NCI-H1092 (cell line): ENCODE measurements at regions not wholly inside any gene's neighbourhood (a gene's known extent, or its start where the extent isn't known, plus 50 kb on each side); places are given as distances from the start of the nearest gene placed in this dataset.
"Not testable (repeated sequence)": the region's sequence is repeated elsewhere in the genome, so short reads cannot be mapped to it uniquely, and the experiment has no call there.

ENCODE experiments used
- DNase-seq: peaks from one replicate; lab custom pipeline; 2025; lab: John Stamatoyannopoulos, UW

- no peak for DNase-seq
These were observed 656.0 kb upstream of the HS3ST1 start for GRCh38 chr4:12084690-12085089.

GRCh38 chr4:12071316-12071715 is 642.6 kb upstream of the HS3ST1 start:
- DNase-seq = no peak

- DNase-seq = no peak
These were observed 625.3 kb upstream of the HS3ST1 start for GRCh38 chr4:12053966-12054365.

- DNase-seq = no peak
These were observed 624.9 kb upstream of the HS3ST1 start for GRCh38 chr4:12053556-12053955.

GRCh38 chr4:12050357-12050756 is 621.7 kb upstream of the HS3ST1 start:
- DNase-seq = no peak

GRCh38 chr4:12042818-12043217 is 614.1 kb upstream of the HS3ST1 start:
- no peak for DNase-seq

GRCh38 chr4:12041828-12042227 is 613.1 kb upstream of the HS3ST1 start:
- no peak for DNase-seq

- DNase-seq = no peak
These were observed 607.8 kb upstream of the HS3ST1 start for GRCh38 chr4:12036450-12036849.

- DNase-seq = no peak
These were observed 599.6 kb upstream of the HS3ST1 start for GRCh38 chr4:12028258-12028657.

- DNase-seq = no peak
These were observed 593.7 kb upstream of the HS3ST1 start for GRCh38 chr4:12022409-12022808.

GRCh38 chr4:12016729-12017128 is 588.0 kb upstream of the HS3ST1 start:
- no peak for DNase-seq

- no peak for DNase-seq
These were observed 576.8 kb upstream of the HS3ST1 start for GRCh38 chr4:12005471-12005870.

GRCh38 chr4:11996581-11996980 is 567.9 kb upstream of the HS3ST1 start:
- not testable (repeated sequence) for DNase-seq

- DNase-seq = no peak
These were observed 548.1 kb upstream of the HS3ST1 start for GRCh38 chr4:11976726-11977263.

GRCh38 chr4:11973270-11973669 is 544.6 kb upstream of the HS3ST1 start:
- DNase-seq = no peak

- DNase-seq = no peak
These were observed 542.1 kb upstream of the HS3ST1 start for GRCh38 chr4:11970754-11971153.

GRCh38 chr4:11966782-11967181 is 538.1 kb upstream of the HS3ST1 start:
- no peak for DNase-seq

GRCh38 chr4:11954093-11954492 is 525.4 kb upstream of the HS3ST1 start:
- no peak for DNase-seq

- no peak for DNase-seq
These were observed 520.7 kb upstream of the HS3ST1 start for GRCh38 chr4:11949355-11949754.

- DNase-seq = not testable (repeated sequence)
These were observed 518.9 kb upstream of the HS3ST1 start for GRCh38 chr4:11947629-11948028.

GRCh38 chr4:11937941-11938340 is 509.2 kb upstream of the HS3ST1 start:
- no peak for DNase-seq

- DNase-seq = no peak
These were observed 502.6 kb upstream of the HS3ST1 start for GRCh38 chr4:11931266-11931820.

- DNase-seq = no peak
These were observed 500.4 kb upstream of the HS3ST1 start for GRCh38 chr4:11929080-11929479.

- no peak for DNase-seq
These were observed 490.6 kb upstream of the HS3ST1 start for GRCh38 chr4:11919316-11919715.
